Esophagus squamous epithelium (tissue), 5 donors: ENCODE measurements at regions not wholly inside any gene's neighbourhood (a gene's known extent, or its start where the extent isn't known, plus 50 kb on each side); places are given as distances from the start of the nearest gene placed in this dataset.

Experiments
- DNase-seq: peaks from one replicate; lab custom pipeline; 2025; lab: John Stamatoyannopoulos, UW
- H3K27ac ChIP-seq, 4 donors: fragments of 200-600 bp; sonication (generic); one replicate each; pipeline ENCODE4 v1.5.1; 2016 to 2019; ENCODE audit warnings: mild to moderate bottlenecking in 1 of 4
- H3K27me3 ChIP-seq, 4 donors: fragments of 200-600 bp; sonication (generic); 1 replicate in 3 of 4; 2 replicates in 1 of 4; pipeline versions ENCODE4 v1.5.1 to v1.6.0; 2017 to 2021; ENCODE audit warnings: antibody characterized with exemption in 1 of 4
- H3K36me3 ChIP-seq, 3 donors: fragments of 200-600 bp; sonication (generic); one replicate each; pipeline ENCODE4 v1.5.1; 2016 to 2019
- H3K4me1 ChIP-seq, 3 donors: fragments of 200-600 bp; sonication (generic); one replicate each; pipeline ENCODE4 v1.5.1; 2017 to 2019
- H3K4me3 ChIP-seq, 4 donors: fragments of 200-600 bp; sonication (generic); 1 replicate in 3 of 4; 2 replicates in 1 of 4; pipeline ENCODE4 v1.5.1; 2016 to 2019; ENCODE audit warnings: mild to moderate bottlenecking in 2 of 4, moderate library complexity in 1 of 4
- H3K9me3 ChIP-seq, 3 donors: fragments of 200-600 bp; sonication (generic); one replicate each; pipeline ENCODE4 v1.5.1; 2016 to 2019
- CTCF ChIP-seq, 6 experiments: fragments of 450-650 bp in 4 of 6; fragments of 200-600 bp in 2 of 6; sonication (generic) in 2 of 6; IDR thresholded peaks; one replicate each; pipeline ENCODE4 v1.5.1; 2016 to 2019; ENCODE audit warnings: antibody characterized with exemption in 6 of 6, mild to moderate bottlenecking in 4 of 6, moderate library complexity in 4 of 6
- POLR2A ChIP-seq, 4 donors: fragments of 450-650 bp; IDR thresholded peaks; one replicate each; pipeline ENCODE4 v1.6.1; 2017; ENCODE audit warnings: antibody characterized with exemption in 4 of 4, mild to moderate bottlenecking in 4 of 4, moderate library complexity in 3 of 4
- WGBS, 2 donors: methylation state at CpG; one replicate each; pipeline ENCODE4 v1.1.5; 2018; 5-methylcytosine and 5-hydroxymethylcytosine counted together
- intact Hi-C: fragments of 100-400 bp; cut with DNase I; formaldehyde crosslinking; loops from one replicate; pipeline ENCODE4 v1.15.0; 2022
- donor health status: DM: yes; HTN: yes; CAD: no.

DNA sequence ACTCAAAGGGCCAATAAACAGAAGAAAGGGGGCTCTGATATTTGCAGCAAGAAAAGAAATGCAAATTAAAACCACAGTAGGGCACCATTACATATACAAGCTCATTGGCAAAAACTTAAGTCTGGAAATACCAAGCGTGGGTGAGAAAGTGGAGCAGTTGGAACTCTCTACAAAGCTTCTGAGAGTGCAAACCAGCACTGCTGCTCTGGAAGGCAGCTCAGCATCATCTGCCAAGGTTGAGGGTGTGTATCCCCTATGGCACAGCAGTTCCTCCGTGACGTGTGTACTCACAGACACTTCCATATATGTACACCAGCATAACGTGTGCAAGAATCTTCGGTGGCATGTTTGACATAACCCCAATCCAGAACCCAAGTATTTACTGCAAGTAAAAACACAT, 271.0 kb upstream of the ATP10A start:
- TF ChIP-seq CTCF (IDR thresholded peaks at IDR 0.05): no peak
- TF ChIP-seq POLR2A (IDR thresholded peaks at IDR 0.05): no peak
- intact Hi-C loops: no loop called here
- H3K27ac ChIP-seq: no peak overlapping the region
- H3K27me3 ChIP-seq: no peaks in the 10 kb centered on the region
- 66 to 68% methylated on average over 5 of the region's 5 CpGs for WGBS, 2 donors
- H3K4me3 ChIP-seq: no peak overlapping the region
- H3K36me3 ChIP-seq: no peaks in the 10 kb centered on the region
- DNase-seq: no peak
- no peaks in the 10 kb centered on the region for H3K9me3 ChIP-seq
- no peaks in the 10 kb centered on the region for H3K4me1 ChIP-seq

DNA sequence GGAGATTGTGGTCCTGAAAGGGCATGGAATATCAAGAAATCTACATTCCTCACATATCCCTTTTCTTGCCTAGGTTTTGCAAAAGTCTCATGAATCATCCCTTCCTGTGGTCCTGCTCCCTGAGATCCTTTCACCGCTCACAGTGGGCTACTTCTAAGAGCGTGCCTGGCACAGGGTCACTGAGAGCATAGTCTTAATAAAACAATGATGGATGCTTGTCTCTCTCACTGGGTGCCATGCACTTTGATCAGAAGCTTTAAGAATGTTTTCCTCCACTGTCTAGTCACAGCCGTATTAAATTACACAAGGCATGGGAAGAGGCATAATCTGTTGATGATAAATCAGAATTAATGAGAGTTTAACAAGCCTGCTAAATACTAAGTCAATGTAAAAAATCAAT, 269.7 kb upstream of the ATP10A start:
- WGBS, 2 donors: 44 to 50% methylated on average over 3 of the region's 3 CpGs
- H3K27ac ChIP-seq: no peak overlapping the region
- intact Hi-C loops: no loop called here
- H3K4me3 ChIP-seq: no peak overlapping the region
- H3K9me3 ChIP-seq: no peaks in the 10 kb centered on the region
- H3K4me1 ChIP-seq: no peaks in the 10 kb centered on the region
- TF ChIP-seq CTCF (IDR thresholded peaks at IDR 0.05) (no peak), POLR2A (IDR thresholded peaks at IDR 0.05) (no peak)
- DNase-seq: no peak
- no peaks in the 10 kb centered on the region for H3K36me3 ChIP-seq
- H3K27me3 ChIP-seq: no peaks in the 10 kb centered on the region

- no peaks in the 10 kb centered on the region for H3K27me3 ChIP-seq
These were observed 266.7 kb upstream of the ATP10A start for GRCh38 chr15:26129852-26130251.

GRCh38 chr15:26128611-26129140, 265.5 kb upstream of the ATP10A start:
- no peak overlapping the region for H3K4me3 ChIP-seq
- H3K27me3 ChIP-seq: no peaks in the 10 kb centered on the region
- 67 to 80% methylated on average over 3 to 7 of the region's 7 CpGs for WGBS, 2 donors
- no peak for DNase-seq
- no peak overlapping the region for H3K27ac ChIP-seq
- H3K9me3 ChIP-seq: no peaks in the 10 kb centered on the region
- TF ChIP-seq CTCF (IDR thresholded peaks at IDR 0.05): no peak
- TF ChIP-seq POLR2A (IDR thresholded peaks at IDR 0.05): no peak
- no peaks in the 10 kb centered on the region for H3K36me3 ChIP-seq
- H3K4me1 ChIP-seq: peaks cover 0 to 10% (median 0%) of the 10 kb centered on the region in 3 donors
- intact Hi-C loops: no loop called here

More at GRCh38 chr15:26129852-26130251, 266.7 kb upstream of the ATP10A start:
- TF ChIP-seq CTCF (IDR thresholded peaks at IDR 0.05) (no peak), POLR2A (IDR thresholded peaks at IDR 0.05) (no peak)
- intact Hi-C loops: no loop called here
- Histone ChIP-seq H3K4me3 (no peak overlapping the region), H3K36me3 (no peaks in the 10 kb centered on the region), H3K27ac (no peak overlapping the region), H3K9me3 (no peaks in the 10 kb centered on the region), H3K4me1 (peaks cover 0 to 10% (median 0%) of the 10 kb centered on the region in 3 donors)
- WGBS, 2 donors: 38 to 41% methylated on average over 5 of the region's 5 CpGs
- no peak for DNase-seq

GRCh38 chr15:26126819-26127387, 263.8 kb upstream of the ATP10A start:
- 75 to 78% methylated on average over 3 of the region's 3 CpGs for WGBS, 2 donors

More at GRCh38 chr15:26126819-26127387, 263.8 kb upstream of the ATP10A start:
- intact Hi-C loops: no loop called here
- no peaks in the 10 kb centered on the region for H3K27me3 ChIP-seq
- peaks cover 0 to 10% (median 0%) of the 10 kb centered on the region in 3 donors for H3K4me1 ChIP-seq
- no peak overlapping the region for H3K27ac ChIP-seq
- H3K36me3 ChIP-seq: no peaks in the 10 kb centered on the region
- DNase-seq: no peak
- H3K4me3 ChIP-seq: no peak overlapping the region
- no peaks in the 10 kb centered on the region for H3K9me3 ChIP-seq
- TF ChIP-seq CTCF (IDR thresholded peaks at IDR 0.05) (no peak), POLR2A (IDR thresholded peaks at IDR 0.05) (no peak)
